GM12872 (cell line): ENCODE measurements at regions not wholly inside any gene's neighbourhood (a gene's known extent, or its start where the extent isn't known, plus 50 kb on each side); places are given as distances from the start of the nearest gene placed in this dataset.

Experiments
- TF ChIP-seq, protein P1 (sequence below): IDR thresholded peaks from 3 replicates; pipeline ENCODE4 v1.5.1; 2011; ENCODE audit warnings: low read depth, mild to moderate bottlenecking, low read length, moderate library complexity; ENCODE audit not compliant: insufficient read depth

DNA sequence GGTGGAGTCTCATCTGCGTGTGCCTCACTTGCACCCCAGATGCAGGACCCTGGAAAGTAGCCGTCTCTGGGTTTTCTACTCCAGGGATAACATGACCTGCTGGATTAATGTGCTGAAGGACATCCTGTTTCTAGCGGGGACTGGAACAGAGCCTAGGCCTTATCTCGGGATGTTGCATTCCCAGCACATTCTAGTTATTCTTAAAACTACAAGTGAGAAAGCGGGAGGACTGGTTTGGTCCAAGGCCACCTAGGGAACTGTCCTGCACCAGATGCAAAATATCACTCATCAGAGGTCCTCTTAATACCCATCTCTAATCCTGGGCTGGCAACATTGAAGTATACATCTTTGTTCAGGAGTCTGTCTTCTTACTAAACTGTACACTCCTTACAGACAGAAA is 179.9 kb downstream of the ZC3H11B start:
- TF ChIP-seq, protein P1, sequence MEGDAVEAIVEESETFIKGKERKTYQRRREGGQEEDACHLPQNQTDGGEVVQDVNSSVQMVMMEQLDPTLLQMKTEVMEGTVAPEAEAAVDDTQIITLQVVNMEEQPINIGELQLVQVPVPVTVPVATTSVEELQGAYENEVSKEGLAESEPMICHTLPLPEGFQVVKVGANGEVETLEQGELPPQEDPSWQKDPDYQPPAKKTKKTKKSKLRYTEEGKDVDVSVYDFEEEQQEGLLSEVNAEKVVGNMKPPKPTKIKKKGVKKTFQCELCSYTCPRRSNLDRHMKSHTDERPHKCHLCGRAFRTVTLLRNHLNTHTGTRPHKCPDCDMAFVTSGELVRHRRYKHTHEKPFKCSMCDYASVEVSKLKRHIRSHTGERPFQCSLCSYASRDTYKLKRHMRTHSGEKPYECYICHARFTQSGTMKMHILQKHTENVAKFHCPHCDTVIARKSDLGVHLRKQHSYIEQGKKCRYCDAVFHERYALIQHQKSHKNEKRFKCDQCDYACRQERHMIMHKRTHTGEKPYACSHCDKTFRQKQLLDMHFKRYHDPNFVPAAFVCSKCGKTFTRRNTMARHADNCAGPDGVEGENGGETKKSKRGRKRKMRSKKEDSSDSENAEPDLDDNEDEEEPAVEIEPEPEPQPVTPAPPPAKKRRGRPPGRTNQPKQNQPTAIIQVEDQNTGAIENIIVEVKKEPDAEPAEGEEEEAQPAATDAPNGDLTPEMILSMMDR = no peak

DNA sequence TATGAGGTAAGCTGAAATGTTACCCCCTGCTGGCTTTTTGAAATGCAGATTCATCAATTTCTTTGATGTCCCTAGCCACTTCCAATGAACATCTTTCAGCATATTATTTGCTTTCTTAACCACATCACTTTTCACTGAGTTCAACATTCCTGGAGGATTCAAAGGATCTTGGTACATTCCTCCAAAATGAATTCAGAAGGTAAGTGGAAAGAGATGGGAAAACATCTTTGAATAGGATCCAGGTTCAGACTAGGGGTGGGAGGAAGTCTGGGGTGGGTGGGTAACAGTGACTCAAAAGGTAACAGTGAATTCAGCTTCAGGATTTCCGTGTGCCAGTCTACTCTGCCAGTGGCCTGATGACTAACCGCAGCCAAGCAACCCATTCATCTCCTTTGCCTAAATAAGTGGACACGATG is 180.7 kb downstream of the ZC3H11B start:
- TF ChIP-seq, protein P1 = no peak

DNA sequence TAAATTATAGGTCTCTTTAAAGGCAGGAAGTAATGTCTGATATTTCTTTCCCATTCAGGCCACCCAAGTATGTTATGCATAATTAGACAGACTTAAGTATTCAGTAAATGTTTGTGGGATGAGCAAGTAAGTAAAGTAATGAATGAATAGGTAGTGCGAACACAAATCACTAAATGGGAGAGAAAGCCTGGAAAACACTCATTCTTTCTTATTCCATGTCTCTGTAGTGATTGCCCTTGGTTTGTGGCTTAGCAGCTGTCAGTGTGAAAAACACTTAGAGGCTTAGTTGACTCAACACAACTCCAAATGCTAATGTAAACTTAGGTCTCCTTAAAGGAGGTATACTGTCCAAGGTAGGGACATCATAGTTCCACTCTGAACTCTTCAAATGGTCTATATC is 182.5 kb downstream of the ZC3H11B start:
- TF ChIP-seq, protein P1 = no peak

DNA sequence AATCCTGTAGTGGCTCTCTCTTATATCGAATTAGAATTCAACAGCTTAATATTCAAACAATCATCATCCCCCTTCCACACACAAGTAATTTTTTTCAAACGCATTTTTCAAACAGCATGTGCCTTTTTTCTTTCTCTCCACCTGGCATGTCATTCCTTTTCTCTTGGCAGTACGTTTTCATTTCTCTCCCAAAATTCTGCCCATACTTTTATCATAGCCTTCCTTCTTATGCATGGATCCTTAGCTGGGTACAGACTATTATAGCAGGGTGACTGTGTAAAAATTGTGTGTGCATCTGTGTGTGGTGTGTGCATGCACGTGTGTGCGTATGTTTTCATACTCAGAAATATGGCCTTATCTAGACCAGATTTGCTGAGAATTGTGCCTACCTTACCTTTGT is 184.3 kb downstream of the ZC3H11B start:
- TF ChIP-seq, protein P1 = no peak

DNA sequence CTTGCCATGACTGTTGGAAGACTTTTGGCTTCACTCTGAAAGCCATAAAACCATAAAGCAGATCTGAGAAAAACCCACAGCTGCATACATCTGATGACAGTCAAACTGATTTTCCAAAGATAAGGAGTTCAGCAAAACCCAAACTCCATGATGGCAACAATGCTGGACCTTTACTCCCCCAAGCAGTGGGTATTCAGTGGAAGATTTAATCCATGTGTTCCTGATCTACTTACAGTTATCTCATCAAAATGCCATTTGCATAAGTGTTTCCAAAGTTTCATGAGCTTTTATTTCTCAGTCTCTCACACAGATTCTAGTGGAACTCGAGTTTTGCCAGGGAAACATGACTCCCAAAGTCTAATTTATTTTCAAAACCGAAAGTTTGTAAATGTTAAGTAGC is 184.9 kb downstream of the ZC3H11B start:
- TF ChIP-seq, protein P1 = no peak

DNA sequence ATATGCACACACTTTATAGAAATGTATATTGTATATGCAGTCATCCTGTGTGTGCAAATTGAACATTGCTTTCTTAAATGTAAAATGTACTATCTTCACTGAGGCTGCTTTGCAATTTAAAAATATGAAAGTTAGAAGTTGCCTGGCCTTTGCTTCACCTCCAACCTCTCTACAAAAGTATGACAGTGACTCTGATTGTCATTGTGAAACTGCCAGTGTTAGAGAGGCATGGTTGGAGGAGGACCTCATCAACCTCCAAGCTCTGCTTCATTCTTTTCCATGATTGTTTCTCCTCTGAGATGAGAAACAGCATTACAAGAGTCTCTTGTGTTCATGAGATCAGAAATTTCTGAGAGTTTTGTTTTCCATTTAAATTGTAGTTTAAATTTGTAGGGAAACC is 185.5 kb downstream of the ZC3H11B start:
- TF ChIP-seq, protein P1 = no peak

DNA sequence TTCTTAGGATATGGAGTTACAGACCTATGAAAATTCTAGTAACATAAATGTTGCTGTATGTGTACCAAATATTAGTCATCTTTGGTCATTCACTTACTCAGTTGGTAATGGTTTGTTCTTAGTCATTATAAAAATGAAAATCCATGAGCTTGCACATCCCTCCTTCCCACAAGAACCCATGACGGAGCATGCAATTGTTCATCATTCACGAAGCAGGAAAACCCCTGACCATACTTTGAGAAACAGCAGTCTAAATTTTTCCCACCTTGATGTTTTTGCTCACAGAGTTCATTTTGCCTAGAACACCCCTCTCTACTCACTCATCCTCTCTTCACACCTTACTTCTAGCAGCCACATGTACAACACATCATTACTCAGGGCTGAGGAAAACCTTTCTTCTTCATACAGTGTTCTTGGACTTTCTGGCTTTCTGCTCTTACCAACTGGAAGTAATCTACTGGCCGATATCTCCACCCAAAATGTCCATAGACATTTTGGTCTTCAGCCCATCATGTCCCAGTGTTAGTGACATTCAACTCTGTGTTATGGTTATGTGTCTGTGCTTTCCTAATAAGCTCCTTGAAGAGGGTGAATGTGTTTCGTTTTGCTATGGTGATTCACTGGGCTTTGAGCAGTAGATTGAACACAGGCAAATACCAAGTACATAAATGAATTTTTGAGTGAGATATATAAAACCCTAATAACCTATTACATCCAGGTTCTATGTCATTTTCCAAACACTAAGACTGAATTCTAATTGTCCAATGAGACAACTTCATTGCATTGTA is 189.9 kb downstream of the ZC3H11B start:
- TF ChIP-seq, protein P1 = no peak
